ENCODE measurements at regions not wholly inside any gene's neighbourhood (a gene's known extent, or its start where the extent isn't known, plus 50 kb on each side); places are given as distances from the start of the nearest gene placed in this dataset.

DNA sequence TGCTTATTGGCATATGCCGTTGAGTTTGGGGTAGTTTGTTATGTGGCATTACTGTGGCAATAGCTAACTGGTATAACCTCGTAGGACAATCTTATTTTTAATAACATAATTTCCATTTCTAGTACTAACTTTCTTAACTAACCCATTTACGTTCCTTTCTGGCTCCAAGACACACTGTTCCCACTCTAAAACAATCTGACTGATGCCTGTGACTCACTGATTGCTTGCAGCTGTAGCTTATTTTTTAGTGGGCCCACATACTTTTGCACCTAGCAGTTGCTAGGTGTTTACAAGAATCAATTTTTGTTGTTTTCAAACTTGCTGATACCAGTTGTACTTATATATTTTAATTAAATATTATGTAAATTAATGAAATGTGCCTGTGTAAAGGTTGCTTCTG, 52.2 kb downstream of the FAT3 start:
- Histone ChIP-seq H3K4me3 (no peak overlapping the region), H3K27me3 (no peaks in the 10 kb centered on the region), H3K27ac (no peak overlapping the region), H3K4me2 (no peak overlapping the region), H3K4me1 (no peaks in the 10 kb centered on the region), H3K36me3 (no peaks in the 10 kb centered on the region), H4K20me1 (no peaks in the 10 kb centered on the region), H3K9ac (no peak overlapping the region), H3K9me3 (no peaks in the 10 kb centered on the region)
- TF ChIP-seq Cebpa-rat (IDR thresholded peaks at IDR 0.05): no peak

DNA sequence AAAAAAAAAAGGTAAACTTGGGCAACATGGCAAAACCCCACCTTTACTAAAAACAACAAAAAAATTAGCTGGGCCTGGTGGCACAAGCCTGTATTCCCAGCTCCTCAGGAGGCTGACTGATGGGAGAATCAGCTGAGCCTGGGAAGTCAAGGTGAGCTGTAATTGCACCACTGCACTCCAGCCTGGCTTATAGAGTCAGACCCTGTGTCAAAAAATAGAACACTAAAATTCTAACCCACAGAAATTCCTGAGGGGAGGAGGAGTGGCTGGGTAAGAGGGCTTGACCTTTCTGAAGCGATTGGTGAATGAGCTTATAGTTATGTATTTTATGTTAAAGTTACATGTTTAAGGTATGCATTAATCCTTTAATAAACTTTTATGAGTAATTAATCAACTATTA, 53.3 kb downstream of the FAT3 start:
- H3K27ac ChIP-seq: no peak overlapping the region
- no peak overlapping the region for H3K4me2 ChIP-seq
- no peaks in the 10 kb centered on the region for H3K4me1 ChIP-seq

DNA sequence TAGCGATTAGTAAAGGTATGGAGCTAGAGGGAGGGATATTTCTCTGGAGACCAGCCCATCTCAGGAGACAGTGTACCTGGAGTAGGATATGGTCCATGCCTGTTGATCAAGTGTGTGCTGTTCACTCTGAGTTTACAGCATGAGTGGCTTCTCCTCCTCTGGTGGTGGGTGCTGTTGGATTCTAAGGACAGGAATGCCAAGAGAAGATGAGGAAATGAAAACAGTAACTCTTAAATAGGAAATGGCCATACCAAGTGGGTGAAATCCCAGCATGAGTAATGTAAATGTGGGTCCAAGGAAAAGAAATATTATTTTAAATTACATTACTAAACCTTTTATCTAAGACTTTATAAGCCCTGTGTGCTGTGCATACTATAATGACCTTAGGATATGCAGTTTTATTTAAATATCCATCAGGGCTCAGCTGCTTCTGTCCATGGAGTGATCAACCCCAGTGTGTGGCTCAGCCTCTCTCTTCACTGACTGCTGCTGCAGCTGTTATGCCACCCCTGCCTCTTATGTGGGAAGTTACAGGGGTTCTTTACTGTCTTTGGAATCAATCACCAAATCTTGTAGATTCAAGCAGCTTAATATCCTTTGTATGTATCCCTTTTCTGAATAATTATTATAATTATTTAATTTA, 54.3 kb downstream of the FAT3 start:
- Histone ChIP-seq H3K36me3 (no peaks in the 10 kb centered on the region), H3K4me2 (no peak overlapping the region), H3K4me3 (no peak overlapping the region), H4K20me1 (no peaks in the 10 kb centered on the region), H3K9me3 (no peaks in the 10 kb centered on the region), H3K27ac (no peak overlapping the region), H3K9ac (no peak overlapping the region), H3K4me1 (no peaks in the 10 kb centered on the region), H3K27me3 (no peaks in the 10 kb centered on the region)
- TF ChIP-seq Cebpa-rat (IDR thresholded peaks at IDR 0.05): no peak

More for the DNA sequence above, 53.3 kb downstream of the FAT3 start:
- Histone ChIP-seq H3K4me3 (no peak overlapping the region), H3K9ac (no peak overlapping the region), H4K20me1 (no peaks in the 10 kb centered on the region), H3K9me3 (no peaks in the 10 kb centered on the region), H3K27me3 (no peaks in the 10 kb centered on the region), H3K36me3 (no peaks in the 10 kb centered on the region)
- TF ChIP-seq Cebpa-rat (IDR thresholded peaks at IDR 0.05): no peak

GRCh38 chr11:92284107-92284506, 59.5 kb downstream of the FAT3 start:
- no peak overlapping the region for H3K4me2 ChIP-seq
- H3K4me1 ChIP-seq: peaks cover 20% of the 10 kb centered on the region

DNA sequence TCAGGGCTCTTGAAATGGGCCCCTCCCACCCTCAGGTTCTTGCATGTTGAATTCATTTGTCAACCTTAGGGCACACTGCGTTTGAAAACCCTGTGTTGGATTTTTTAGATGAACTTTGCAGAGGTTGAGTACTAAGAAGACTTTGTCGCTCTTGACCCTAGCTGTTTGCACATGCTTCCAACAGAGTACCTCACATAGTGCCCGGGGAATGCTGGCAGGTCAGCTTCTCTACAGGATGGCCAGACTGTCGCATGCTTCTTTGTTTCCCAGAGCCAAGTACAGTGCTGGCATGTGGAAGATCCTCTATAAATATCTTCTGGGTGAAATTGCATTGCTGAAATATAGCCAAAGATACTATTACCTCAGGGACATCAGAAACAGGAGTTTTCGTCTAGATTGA, 59.9 kb downstream of the FAT3 start:
- no peak for TF ChIP-seq Cebpa-rat (IDR thresholded peaks at IDR 0.05)
- no peak overlapping the region for H3K4me3 ChIP-seq
- H3K27ac ChIP-seq: no peak overlapping the region
- no peak overlapping the region for H3K9ac ChIP-seq
- no peaks in the 10 kb centered on the region for H4K20me1 ChIP-seq
- H3K4me2 ChIP-seq: no peak overlapping the region
- H3K9me3 ChIP-seq: no peaks in the 10 kb centered on the region
- H3K27me3 ChIP-seq: no peaks in the 10 kb centered on the region
- H3K36me3 ChIP-seq: no peaks in the 10 kb centered on the region
- H3K4me1 ChIP-seq: peaks cover 20% of the 10 kb centered on the region

More at GRCh38 chr11:92284107-92284506, 59.5 kb downstream of the FAT3 start:
- Histone ChIP-seq H3K9me3 (no peaks in the 10 kb centered on the region), H3K27ac (no peak overlapping the region), H3K4me3 (no peak overlapping the region), H3K27me3 (no peaks in the 10 kb centered on the region), H4K20me1 (no peaks in the 10 kb centered on the region), H3K36me3 (no peaks in the 10 kb centered on the region), H3K9ac (no peak overlapping the region)
- TF ChIP-seq Cebpa-rat (IDR thresholded peaks at IDR 0.05): no peak

- no peaks in the 10 kb centered on the region for H3K9me3 ChIP-seq
- no peaks in the 10 kb centered on the region for H3K36me3 ChIP-seq
- H3K4me3 ChIP-seq: no peak overlapping the region
- no peak overlapping the region for H3K9ac ChIP-seq
- H3K4me2 ChIP-seq: peak overlapping the region; percentile 45
- no peak overlapping the region for H3K27ac ChIP-seq
- no peaks in the 10 kb centered on the region for H4K20me1 ChIP-seq
- H3K4me1 ChIP-seq: peaks cover 20% of the 10 kb centered on the region
- no peaks in the 10 kb centered on the region for H3K27me3 ChIP-seq
- no peak for TF ChIP-seq Cebpa-rat (IDR thresholded peaks at IDR 0.05)
These were observed 61.2 kb downstream of the FAT3 start for GRCh38 chr11:92285776-92286175.

GRCh38 chr11:92286709-92287108, 62.1 kb downstream of the FAT3 start:
- Histone ChIP-seq H3K9ac (no peak overlapping the region), H3K4me3 (no peak overlapping the region), H3K4me1 (peaks cover 20% of the 10 kb centered on the region), H3K27ac (no peak overlapping the region), H3K4me2 (peak overlapping the region; percentile 45; the same call in 1 of the 2 replicates), H3K27me3 (no peaks in the 10 kb centered on the region), H4K20me1 (no peaks in the 10 kb centered on the region), H3K36me3 (no peaks in the 10 kb centered on the region), H3K9me3 (no peaks in the 10 kb centered on the region)
- TF ChIP-seq Cebpa-rat (IDR thresholded peaks at IDR 0.05): no peak

DNA sequence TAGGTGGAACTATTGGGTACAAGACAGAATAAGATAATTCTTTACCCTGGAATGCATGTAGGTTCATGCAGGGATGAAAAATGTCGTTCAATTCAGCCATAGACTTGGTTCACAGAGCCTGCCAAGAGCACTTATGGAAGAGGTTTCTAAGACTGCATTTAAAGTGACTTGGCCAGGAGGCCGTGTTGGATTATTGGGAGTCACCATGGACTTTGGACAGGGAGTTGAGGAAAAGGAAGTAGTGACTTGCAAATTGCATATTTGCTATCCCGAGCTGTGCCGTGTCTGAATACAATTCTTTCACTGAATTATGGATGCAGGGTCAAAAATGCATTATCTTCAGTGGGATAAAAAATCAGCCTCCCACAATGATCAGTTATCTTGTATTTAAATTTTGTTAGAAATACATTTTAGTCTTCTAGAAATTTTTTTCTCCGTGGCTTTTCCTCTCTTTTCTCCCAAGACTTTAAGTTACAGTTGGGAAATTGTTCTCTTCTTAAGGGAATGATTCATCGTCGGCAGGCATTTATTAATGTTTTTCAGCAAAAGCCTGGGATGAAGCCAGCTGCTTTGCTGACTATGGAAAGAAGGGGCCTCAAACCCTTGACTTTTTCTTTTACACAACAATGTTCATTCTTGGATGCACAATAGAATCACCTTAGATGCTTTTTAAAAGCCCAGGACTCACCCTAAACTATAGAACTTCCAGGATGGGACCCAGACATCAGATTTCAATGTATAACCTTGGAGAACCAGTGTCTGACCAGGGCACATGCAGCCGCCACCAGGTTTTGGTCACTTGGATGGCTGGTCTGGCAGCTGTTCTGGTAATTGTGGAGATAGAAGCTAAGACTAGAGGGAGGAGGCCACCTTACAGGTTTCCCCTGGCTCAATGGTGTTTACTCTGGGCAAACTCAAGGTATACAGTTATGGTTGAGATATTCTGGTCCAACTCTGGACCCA, 70.8 kb downstream of the FAT3 start:
- Histone ChIP-seq H3K4me3 (no peak overlapping the region), H4K20me1 (no peaks in the 10 kb centered on the region), H3K4me2 (no peak overlapping the region), H3K9me3 (no peaks in the 10 kb centered on the region), H3K9ac (no peak overlapping the region), H3K36me3 (no peaks in the 10 kb centered on the region), H3K27me3 (no peaks in the 10 kb centered on the region), H3K27ac (no peak overlapping the region), H3K4me1 (no peaks in the 10 kb centered on the region)
- TF ChIP-seq Cebpa-rat (IDR thresholded peaks at IDR 0.05): no peak

DNA sequence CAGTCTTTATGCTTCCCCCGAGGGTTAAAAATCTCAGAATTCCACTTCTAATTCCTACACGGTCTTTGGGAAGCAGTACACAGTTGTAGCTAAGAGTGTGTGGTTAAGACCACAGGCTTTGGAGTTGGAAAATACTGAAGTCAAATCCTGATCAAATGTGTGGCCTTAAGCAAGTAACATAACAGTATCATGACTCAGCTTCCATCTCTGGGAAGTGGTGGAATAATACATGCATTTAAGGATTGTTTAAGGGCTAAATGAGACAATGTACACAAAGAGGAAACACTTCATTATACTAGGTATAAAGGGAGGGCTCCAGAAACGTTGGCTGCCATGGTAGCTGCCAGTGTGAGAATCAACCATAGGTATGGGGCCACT, 71.5 kb downstream of the FAT3 start:
- no peaks in the 10 kb centered on the region for H3K36me3 ChIP-seq
- H3K9me3 ChIP-seq: no peaks in the 10 kb centered on the region

More for the DNA sequence above, 71.5 kb downstream of the FAT3 start:
- TF ChIP-seq Cebpa-rat (IDR thresholded peaks at IDR 0.05): no peak
- Histone ChIP-seq H3K4me1 (no peaks in the 10 kb centered on the region), H3K4me3 (no peak overlapping the region), H4K20me1 (no peaks in the 10 kb centered on the region), H3K9ac (no peak overlapping the region), H3K4me2 (no peak overlapping the region), H3K27me3 (no peaks in the 10 kb centered on the region), H3K27ac (no peak overlapping the region)

Data from BLaER1 (cell line).